ENCODE measurements at regions not wholly inside any gene's neighbourhood (a gene's known extent, or its start where the extent isn't known, plus 50 kb on each side); places are given as distances from the start of the nearest gene placed in this dataset.

GRCh38 chr3:148243609-148244008 is 454.1 kb upstream of the AGTR1 start:
- Histone ChIP-seq H3K4me1 (ENCODE audit: insufficient read depth, low read length, poor library complexity, severe bottlenecking) (no peaks in the 10 kb centered on the region), H3K4me3 (ENCODE audit: low read depth, low read length, poor library complexity, severe bottlenecking) (no peak overlapping the region), H3K27ac (ENCODE audit: low read depth, low read length, poor library complexity, severe bottlenecking) (no peak overlapping the region), H3K36me3 (ENCODE audit: insufficient read depth, low read length, poor library complexity, severe bottlenecking) (no peaks in the 10 kb centered on the region), H3K9me3 (ENCODE audit: low read depth, low read length, poor library complexity, severe bottlenecking) (no peaks in the 10 kb centered on the region), H3K27me3 (replicated peaks; ENCODE audit: insufficient read depth, low read depth, low read length, poor library complexity) (no peaks in the 10 kb centered on the region)
- POLR2A ChIA-PET (ENCODE audit: low non-redundant PET): no interaction called here
- DNase-seq (ENCODE audit: low spot score): no peak
- TF ChIP-seq, protein P1, sequence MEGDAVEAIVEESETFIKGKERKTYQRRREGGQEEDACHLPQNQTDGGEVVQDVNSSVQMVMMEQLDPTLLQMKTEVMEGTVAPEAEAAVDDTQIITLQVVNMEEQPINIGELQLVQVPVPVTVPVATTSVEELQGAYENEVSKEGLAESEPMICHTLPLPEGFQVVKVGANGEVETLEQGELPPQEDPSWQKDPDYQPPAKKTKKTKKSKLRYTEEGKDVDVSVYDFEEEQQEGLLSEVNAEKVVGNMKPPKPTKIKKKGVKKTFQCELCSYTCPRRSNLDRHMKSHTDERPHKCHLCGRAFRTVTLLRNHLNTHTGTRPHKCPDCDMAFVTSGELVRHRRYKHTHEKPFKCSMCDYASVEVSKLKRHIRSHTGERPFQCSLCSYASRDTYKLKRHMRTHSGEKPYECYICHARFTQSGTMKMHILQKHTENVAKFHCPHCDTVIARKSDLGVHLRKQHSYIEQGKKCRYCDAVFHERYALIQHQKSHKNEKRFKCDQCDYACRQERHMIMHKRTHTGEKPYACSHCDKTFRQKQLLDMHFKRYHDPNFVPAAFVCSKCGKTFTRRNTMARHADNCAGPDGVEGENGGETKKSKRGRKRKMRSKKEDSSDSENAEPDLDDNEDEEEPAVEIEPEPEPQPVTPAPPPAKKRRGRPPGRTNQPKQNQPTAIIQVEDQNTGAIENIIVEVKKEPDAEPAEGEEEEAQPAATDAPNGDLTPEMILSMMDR (conservative IDR thresholded peaks at IDR 0.05; ENCODE audit: low read depth, low read length): no peak
- no peak for TF ChIP-seq EZH2 (IDR thresholded peaks at IDR 0.05; ENCODE audit: borderline replicate concordance, low read depth, low read length, poor library complexity, severe bottlenecking)
- CTCF ChIA-PET: no interaction called here
- intact Hi-C loops (cut with micrococcal nuclease; ENCODE audit: unreplicated experiment): no loop called here
- no TSS peak for BruUV-seq (replicated peaks)

- H3K4me1 ChIP-seq (ENCODE audit: insufficient read depth, low read length, poor library complexity, severe bottlenecking): no peaks in the 10 kb centered on the region
- H3K9me3 ChIP-seq (ENCODE audit: low read depth, low read length, poor library complexity, severe bottlenecking): no peaks in the 10 kb centered on the region
- H3K36me3 ChIP-seq (ENCODE audit: insufficient read depth, low read length, poor library complexity, severe bottlenecking): no peaks in the 10 kb centered on the region
- no peak for TF ChIP-seq EZH2 (IDR thresholded peaks at IDR 0.05; ENCODE audit: borderline replicate concordance, low read depth, low read length, poor library complexity, severe bottlenecking)
- TF ChIP-seq, protein P1 (conservative IDR thresholded peaks at IDR 0.05; ENCODE audit: low read depth, low read length): no peak
- no peak overlapping the region for H3K27ac ChIP-seq (ENCODE audit: low read depth, low read length, poor library complexity, severe bottlenecking)
- CTCF ChIA-PET: no interaction called here
- no peak overlapping the region for H3K4me3 ChIP-seq (ENCODE audit: low read depth, low read length, poor library complexity, severe bottlenecking)
- BruUV-seq (replicated peaks): no TSS peak
- POLR2A ChIA-PET (ENCODE audit: low non-redundant PET): no interaction called here
- intact Hi-C loops (cut with micrococcal nuclease; ENCODE audit: unreplicated experiment): no loop called here
- no peaks in the 10 kb centered on the region for H3K27me3 ChIP-seq (replicated peaks; ENCODE audit: insufficient read depth, low read depth, low read length, poor library complexity)
- no peak for DNase-seq (ENCODE audit: low spot score)
Measured at GRCh38 chr3:148246291-148246923, 451.3 kb upstream of the AGTR1 start.

DNA sequence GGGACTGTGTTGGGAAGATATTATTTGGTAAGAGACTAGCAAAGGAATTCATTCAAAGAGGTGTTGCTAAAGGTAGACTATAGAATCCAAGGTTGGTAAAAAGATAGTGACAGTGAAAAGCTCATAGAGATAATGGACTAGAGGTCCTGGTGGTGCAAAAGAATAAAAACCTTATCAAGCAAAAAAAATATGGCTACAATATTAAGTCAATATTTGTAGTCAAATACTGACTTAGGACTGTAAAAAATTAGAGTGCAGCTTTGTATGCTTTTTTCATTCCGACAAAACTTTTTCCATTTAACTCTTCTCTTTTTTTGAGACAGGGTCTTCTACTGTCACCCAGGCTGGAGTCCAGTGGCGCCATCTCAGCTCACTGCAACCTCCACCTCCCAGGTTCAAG is 444.0 kb upstream of the AGTR1 start:
- no TSS peak for BruUV-seq (replicated peaks)
- no peaks in the 10 kb centered on the region for H3K9me3 ChIP-seq (ENCODE audit: low read depth, low read length, poor library complexity, severe bottlenecking)
- no peaks in the 10 kb centered on the region for H3K4me1 ChIP-seq (ENCODE audit: insufficient read depth, low read length, poor library complexity, severe bottlenecking)
- H3K36me3 ChIP-seq (ENCODE audit: insufficient read depth, low read length, poor library complexity, severe bottlenecking): no peaks in the 10 kb centered on the region
- CTCF ChIA-PET: no interaction called here
- no peaks in the 10 kb centered on the region for H3K27me3 ChIP-seq (replicated peaks; ENCODE audit: insufficient read depth, low read depth, low read length, poor library complexity)
- intact Hi-C loops (cut with micrococcal nuclease; ENCODE audit: unreplicated experiment): no loop called here
- TF ChIP-seq EZH2 (IDR thresholded peaks at IDR 0.05; ENCODE audit: borderline replicate concordance, low read depth, low read length, poor library complexity, severe bottlenecking): no peak
- no peak for DNase-seq (ENCODE audit: low spot score)
- no peak overlapping the region for H3K4me3 ChIP-seq (ENCODE audit: low read depth, low read length, poor library complexity, severe bottlenecking)
- POLR2A ChIA-PET (ENCODE audit: low non-redundant PET): no interaction called here
- no peak overlapping the region for H3K27ac ChIP-seq (ENCODE audit: low read depth, low read length, poor library complexity, severe bottlenecking)

DNA sequence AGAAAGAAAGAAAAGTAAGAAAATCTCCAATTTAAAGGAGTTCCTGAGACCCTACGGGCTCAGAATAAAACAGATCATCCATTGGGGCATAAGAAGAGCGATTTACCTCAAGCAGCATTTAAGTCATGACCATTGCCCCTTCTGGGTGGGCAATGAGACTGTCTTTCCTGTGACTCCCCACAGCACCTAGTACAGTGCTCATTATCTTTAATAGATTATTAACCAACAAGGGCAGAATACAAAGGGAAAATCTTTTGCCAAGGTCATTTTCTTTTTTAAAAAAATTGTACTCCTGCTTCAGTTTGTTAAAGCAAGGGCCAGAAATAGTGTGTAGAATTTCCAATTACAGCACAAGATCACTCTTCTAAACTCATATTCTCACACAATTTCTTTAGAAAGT is 443.3 kb upstream of the AGTR1 start:
- H3K27ac ChIP-seq (ENCODE audit: low read depth, low read length, poor library complexity, severe bottlenecking): no peak overlapping the region
- H3K36me3 ChIP-seq (ENCODE audit: insufficient read depth, low read length, poor library complexity, severe bottlenecking): no peaks in the 10 kb centered on the region
- H3K9me3 ChIP-seq (ENCODE audit: low read depth, low read length, poor library complexity, severe bottlenecking): no peaks in the 10 kb centered on the region
- ChIA-PET POLR2A (ENCODE audit: low non-redundant PET) (no interaction called here), CTCF (no interaction called here)
- TF ChIP-seq EZH2 (IDR thresholded peaks at IDR 0.05; ENCODE audit: borderline replicate concordance, low read depth, low read length, poor library complexity, severe bottlenecking): no peak
- TF ChIP-seq, protein P1 (conservative IDR thresholded peaks at IDR 0.05; ENCODE audit: low read depth, low read length): no peak
- no peaks in the 10 kb centered on the region for H3K4me1 ChIP-seq (ENCODE audit: insufficient read depth, low read length, poor library complexity, severe bottlenecking)
- DNase-seq (ENCODE audit: low spot score): no peak
- intact Hi-C loops (cut with micrococcal nuclease; ENCODE audit: unreplicated experiment): no loop called here
- H3K27me3 ChIP-seq (replicated peaks; ENCODE audit: insufficient read depth, low read depth, low read length, poor library complexity): no peaks in the 10 kb centered on the region
- H3K4me3 ChIP-seq (ENCODE audit: low read depth, low read length, poor library complexity, severe bottlenecking): no peak overlapping the region
- no TSS peak for BruUV-seq (replicated peaks)

Measured in A673 (cell line).